SKM-1 treated with dmso at 0.1 percent for 144 hours (cell line): ENCODE measurements at regions not wholly inside any gene's neighbourhood (a gene's known extent, or its start where the extent isn't known, plus 50 kb on each side); places are given as distances from the start of the nearest gene placed in this dataset.
"Not testable (repeated sequence)": the region's sequence is repeated elsewhere in the genome, so short reads cannot be mapped to it uniquely, and the experiment has no call there.

Experiments
- DNase-seq: peaks from one replicate; lab custom pipeline; 2025; ENCODE audit not compliant: unreplicated experiment; lab: John Stamatoyannopoulos, UW

GRCh38 chr7:25686493-25686892 lies 458.2 kb upstream of the NPVF start:
- DNase-seq, result no peak

DNA sequence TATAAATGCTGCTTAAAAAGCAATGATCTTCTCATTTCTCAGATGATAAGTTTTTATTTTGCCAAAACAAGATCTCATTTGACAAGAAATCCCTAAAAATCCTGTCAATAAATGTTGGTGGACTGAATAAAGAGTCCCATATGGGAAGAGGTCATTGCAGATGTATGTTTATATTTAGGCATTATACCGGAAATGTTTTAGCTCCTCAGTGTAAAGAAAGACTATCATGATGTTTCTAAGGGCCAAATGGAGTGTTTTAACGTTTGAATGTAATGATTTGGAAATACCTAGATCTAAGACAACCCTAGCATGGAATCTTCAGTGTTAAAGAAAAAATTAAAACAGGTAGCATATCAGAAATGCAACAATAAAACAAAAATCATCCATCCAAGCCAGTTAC lies 457.8 kb upstream of the NFE2L3 start:
- no peak for DNase-seq

DNA sequence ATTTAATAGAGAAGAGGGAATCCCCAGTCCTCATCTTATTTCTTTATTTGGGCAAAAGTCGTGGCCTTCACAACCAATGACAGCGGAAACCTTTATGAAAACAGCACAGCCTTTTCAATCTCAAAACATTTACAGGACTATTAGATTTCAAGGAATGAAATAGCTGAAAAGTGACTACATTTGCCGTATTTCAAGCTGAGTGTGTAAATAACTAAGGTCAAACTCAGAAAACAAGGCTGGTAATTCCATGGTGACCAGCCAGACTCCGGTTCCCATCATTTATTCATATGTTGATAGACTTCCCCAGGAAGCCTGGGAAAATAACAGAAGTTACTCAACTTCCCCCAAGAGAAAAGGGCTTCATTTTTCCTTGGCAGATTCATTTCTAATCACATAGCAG lies 457.3 kb upstream of the NFE2L3 start:
- no peak for DNase-seq

DNA sequence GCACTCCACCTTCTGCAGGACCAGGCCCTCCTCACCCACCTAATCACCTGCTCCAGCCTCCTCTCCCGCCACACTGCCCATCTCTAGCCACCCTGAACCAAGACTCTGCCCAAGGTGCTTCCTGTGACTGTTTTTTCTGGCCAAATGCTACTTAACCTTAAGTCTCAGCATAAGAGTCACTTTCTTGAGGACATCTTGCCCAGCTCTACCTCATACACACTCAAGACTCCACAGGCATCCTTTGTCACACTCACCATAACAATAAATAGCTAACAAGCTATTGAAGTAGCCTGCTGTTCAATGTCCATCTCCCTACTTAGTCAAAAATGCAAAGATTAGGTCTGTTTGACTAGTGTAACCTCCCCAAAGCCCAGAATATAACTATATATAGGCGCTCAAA lies 455.4 kb upstream of the NFE2L3 start:
- no peak for DNase-seq

DNA sequence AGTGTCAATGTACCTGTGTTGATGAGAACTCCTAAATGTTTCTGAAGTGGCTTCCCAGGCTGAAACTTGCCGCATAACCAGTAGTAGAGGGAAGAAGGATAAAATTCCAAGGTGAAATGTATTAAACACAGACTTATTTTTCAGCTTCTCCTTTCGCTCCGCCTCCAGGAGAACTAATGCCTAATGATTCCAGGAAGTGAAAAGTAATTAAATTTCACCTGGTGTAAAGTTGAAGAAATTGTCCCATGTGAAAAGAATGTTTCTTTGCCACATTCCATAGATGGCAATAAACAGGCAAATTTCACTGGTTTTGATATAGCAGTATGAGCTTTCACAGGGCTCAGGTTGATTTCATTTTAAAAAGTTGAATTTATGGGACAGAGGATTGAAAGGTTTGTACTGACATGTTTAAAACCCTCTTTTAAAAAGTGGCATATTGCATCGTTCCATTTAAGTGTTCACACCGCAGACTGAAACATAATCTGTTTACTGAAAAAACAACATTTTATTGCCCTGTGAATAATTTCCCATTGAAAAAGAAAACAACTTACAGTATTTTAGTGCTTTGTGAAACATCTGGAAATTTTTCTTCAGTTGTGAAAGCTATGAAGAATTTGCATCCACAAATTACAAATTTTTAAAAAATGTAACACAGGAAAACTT lies 453.4 kb upstream of the NFE2L3 start:
- no peak for DNase-seq

GRCh38 chr7:25700141-25700540 lies 451.9 kb upstream of the NFE2L3 start:
- DNase-seq, result not testable (repeated sequence)

DNA sequence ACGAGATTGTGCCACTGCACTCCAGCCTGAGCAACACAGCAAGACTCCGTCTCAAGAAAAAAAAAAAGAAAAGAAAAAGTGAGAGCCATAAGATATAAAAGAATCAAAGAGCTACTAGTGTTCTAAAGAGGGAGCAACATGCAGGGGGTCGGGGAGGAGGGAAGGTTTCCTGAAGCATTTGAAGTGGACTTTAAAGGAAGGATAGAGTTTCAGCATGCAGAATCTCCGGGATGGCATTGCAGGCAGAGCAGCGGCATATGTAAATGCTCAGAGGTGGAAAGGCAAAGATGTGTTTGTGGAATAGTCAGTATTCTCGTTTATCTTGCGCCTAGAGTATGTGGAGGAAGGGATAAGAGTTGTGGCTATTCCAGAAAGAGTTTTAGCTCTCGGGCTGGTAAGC lies 447.6 kb upstream of the NFE2L3 start:
- DNase-seq, result no peak

- no peak for DNase-seq
Measured at GRCh38 chr7:25706764-25707163, 445.2 kb upstream of the NFE2L3 start.

DNA sequence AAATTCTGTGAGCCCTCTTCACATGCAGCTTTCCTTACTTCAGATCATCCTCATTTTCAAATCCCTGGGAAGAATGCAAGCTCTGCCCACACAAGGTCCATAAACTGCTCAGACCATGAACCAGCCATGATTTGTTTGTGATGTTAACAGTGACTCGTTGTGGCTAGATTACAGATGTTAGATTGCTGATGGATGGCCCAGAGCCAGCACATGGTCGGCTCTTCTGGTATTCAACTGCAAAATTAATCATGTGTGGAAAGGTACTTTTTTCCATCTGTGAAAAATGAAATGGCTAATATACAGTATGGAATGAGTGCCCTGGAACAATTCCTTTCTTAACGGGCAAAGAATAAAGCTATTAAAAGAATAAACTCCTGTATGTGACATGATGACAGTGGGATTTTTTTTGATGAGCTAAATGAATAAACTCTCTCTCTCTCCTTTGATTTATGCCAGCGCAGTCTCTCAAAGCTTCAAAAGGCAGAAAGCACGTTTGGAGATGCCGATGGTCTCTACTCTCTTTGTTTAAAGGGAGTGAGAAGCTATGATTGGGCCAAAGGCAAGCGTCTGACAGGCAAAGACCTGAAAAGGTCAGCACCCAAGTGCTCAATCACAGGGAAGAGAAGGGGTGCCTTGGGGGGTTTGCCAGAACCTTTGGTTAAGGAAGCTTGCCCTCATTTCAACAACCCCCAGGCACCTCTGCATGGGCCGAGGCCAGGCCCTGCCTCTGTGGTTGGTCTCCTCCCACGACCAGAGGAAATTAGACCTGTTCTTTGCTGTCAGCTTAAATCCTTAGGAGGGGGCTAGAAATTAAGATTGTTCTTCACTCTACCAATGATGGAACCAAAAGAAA lies 444.0 kb upstream of the NFE2L3 start:
- no peak for DNase-seq

DNA sequence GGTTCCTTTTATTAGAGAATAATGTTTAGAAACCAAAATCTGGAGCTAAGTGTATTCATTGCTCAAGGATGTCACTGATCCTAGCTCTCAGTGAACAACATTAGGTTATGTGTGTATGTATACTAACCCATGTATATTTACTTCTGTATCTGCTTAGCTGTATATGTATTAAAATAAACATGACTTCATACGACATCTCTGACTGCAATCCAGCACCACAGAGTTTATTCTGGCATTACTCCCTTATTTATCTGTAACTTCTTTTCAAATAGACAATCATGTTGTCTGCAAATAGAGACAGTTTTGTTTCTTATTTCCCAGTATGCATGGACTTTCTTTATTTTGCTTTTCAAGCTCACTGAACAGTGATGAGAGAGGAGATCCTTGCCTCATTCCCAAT lies 441.0 kb upstream of the NFE2L3 start:
- no peak for DNase-seq

DNA sequence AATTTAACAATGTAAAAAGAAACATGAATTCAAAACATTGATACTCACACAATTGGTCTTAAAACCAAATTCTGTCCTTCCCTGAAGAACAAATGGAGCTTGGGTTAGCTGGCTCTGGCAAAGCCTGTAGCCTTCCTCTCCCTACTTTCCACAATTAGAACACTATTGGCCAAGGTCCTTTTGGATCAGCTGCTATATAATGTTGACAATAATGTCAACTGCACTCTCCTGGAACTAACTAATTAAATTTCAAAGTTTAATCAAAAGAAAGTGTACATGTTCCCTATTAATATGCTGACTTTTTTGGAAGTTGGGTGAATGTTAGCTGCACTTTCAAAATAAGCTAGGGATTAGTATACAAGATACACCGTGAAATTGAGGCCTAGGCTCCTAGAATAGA lies 440.1 kb upstream of the NFE2L3 start:
- no peak for DNase-seq

DNA sequence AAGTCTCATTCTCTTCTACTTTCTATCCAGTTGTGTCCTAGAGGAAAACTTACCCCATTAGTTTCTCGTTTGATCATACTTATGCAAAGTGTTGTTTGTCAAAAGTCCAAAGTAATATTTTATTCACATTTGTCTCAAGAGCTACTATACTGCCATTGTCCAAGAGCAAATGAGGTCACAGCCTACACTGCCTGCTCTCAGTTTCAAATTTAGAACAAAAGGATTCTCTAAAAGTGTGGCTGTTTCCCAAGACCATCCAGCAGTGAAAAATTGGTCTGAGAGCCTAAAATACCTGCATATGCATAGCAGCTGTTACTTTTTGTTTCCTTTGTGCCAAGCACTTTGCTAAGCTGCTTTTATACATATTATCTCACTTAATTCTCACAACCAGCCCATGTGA lies 439.5 kb upstream of the NFE2L3 start:
- DNase-seq, result no peak

DNA sequence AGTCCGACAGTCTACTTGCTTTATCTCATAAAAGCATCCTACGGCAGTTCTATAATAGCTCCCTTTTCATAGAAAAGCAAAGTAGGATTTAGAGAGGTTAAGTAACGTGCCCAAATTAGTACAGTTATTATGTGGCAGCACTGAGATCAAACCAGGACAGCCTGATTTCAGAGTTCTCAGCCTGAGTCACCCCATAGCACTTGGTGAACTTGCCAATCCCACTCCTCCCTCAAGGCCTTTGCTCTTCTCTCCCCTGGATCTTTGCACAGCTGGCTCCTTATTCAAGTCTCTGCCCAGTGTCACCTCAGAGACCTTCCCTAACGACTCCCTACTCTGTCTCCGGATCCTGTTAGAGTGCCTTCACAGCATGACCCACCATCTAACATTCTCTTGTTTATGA lies 438.0 kb upstream of the NFE2L3 start:
- DNase-seq, result no peak

GRCh38 chr7:25716421-25716820 lies 435.6 kb upstream of the NFE2L3 start:
- no peak for DNase-seq

- no peak for DNase-seq
Measured at GRCh38 chr7:25718596-25718995, 433.4 kb upstream of the NFE2L3 start.

GRCh38 chr7:25719190-25719896 lies 432.7 kb upstream of the NFE2L3 start:
- no peak for DNase-seq

DNA sequence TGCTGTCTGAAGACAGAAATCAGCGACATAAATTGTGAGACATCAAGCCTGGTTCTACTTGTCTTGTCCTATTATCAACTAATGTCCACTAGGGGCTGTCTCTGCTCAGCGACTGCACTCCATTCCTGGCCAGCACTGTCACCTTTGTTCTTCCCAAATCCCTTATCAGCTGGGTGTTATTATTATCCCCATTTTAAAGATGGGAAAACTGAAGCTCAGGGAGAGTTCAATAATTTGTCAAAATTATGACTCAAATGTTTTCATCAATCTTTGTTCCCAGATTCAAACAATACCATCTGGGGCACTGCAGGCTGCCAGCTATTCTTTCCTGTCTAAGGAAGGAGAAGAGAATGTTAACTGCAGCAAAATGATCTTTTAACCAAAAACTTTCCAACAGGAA lies 431.6 kb upstream of the NFE2L3 start:
- DNase-seq, result no peak

- DNase-seq, result no peak
Measured at GRCh38 chr7:25722856-25723255, 429.1 kb upstream of the NFE2L3 start.

DNA sequence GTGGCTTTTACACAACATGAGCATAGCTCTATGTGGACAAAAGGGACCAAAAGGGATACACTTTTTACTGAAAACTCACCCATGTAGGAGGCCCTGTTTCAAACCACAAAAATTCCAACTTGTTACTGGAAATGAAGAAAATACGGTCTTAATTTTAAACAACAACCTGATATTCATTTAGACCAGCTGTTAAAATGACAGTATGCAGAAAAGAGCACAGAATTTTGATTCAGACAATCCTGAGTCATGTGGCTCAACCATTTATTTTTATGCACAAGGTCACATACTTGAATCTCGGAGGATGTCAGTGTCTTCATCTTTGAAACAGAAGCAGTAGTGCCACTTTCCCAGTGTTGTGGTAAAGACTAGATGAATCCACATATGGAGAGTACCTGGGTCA lies 426.5 kb upstream of the NFE2L3 start:
- no peak for DNase-seq

DNA sequence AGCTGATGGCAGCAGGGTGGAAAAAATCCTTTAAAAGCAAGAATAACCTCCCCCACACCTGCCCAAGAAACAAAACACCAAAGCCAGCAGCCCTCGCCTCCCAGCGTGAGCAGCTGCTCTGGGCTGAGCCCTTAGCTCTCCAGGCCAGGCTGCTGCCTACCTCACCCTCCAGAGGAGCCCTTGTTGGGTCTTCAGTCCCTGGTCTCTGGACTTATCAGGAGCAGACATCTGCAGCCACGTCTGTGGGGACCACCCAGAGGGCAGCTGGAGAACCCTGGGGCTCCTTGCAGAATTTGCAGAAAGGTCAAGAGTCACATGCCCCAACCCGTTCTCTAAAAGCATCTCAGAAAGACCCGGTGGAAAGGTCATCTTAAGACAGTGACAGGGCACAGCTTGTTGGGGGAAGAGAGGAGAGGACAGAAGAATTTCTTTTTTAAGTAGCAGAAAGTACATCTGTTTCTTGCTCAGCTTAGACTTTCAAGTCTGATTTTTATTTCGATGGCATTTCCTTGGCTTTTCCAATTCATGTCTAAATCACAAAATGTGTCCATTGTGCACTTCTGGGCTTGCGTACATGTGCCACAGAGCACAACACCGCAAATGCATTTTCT lies 425.7 kb upstream of the NFE2L3 start:
- no peak for DNase-seq

- DNase-seq, result no peak
Measured at GRCh38 chr7:25726781-25727311, 425.2 kb upstream of the NFE2L3 start.
